T47D (cell line): ENCODE measurements at regions not wholly inside any gene's neighbourhood (a gene's known extent, or its start where the extent isn't known, plus 50 kb on each side); places are given as distances from the start of the nearest gene placed in this dataset.

Source experiments
- DNase-seq, 2 experiments: peaks; one replicate each; pipeline versions ENCODE4 v3.0.0 to v3.0.0-alpha.2; 2011 to 2012; ENCODE audit warnings: low read depth in 1 of 2, low spot score in 1 of 2
- JUND ChIP-seq: IDR thresholded peaks from 2 replicates; pipeline ENCODE4 v1.6.1; 2012; ENCODE audit warnings: low read depth
- in situ Hi-C: cut with HindIII; loops from 2 replicates; pipeline ENCODE4 v1.10.0; 2016; ENCODE audit warnings: low sequenced_read_pairs, low pct_unique_long_range_greater_than_20kb

GRCh38 chr10:8617792-8618191, 563.3 kb downstream of the GATA3 start:
- no peak for DNase-seq
- no peak for TF ChIP-seq JUND
- in situ Hi-C loops, result no loop called here

GRCh38 chr10:8618834-8619233, 564.3 kb downstream of the GATA3 start:
- TF ChIP-seq JUND, result no peak
- no peak for DNase-seq
- in situ Hi-C loops, result no loop called here

- in situ Hi-C loops, result no loop called here
- no peak for TF ChIP-seq JUND
- peak in 1 of 2 experiments; percentile 74 for DNase-seq
Observed at GRCh38 chr10:8628351-8628750, 573.9 kb downstream of the GATA3 start.

GRCh38 chr10:8633909-8634308, 579.4 kb downstream of the GATA3 start:
- in situ Hi-C loops, result no loop called here

GRCh38 chr10:8636371-8636770, 581.9 kb downstream of the GATA3 start:
- in situ Hi-C loops, result no loop called here
- no peak for DNase-seq
- TF ChIP-seq JUND, result no peak

More at GRCh38 chr10:8633909-8634308, 579.4 kb downstream of the GATA3 start:
- TF ChIP-seq JUND, result no peak
- DNase-seq, result no peak

- no peak for DNase-seq
- in situ Hi-C loops, result no loop called here
- TF ChIP-seq JUND, result no peak
Observed at GRCh38 chr10:8637640-8638039, 583.2 kb downstream of the GATA3 start.

GRCh38 chr10:8638088-8638672, 583.7 kb downstream of the GATA3 start:
- in situ Hi-C loops, result no loop called here
- DNase-seq, result no peak
- no peak for TF ChIP-seq JUND

- no peak for TF ChIP-seq JUND
- no peak for DNase-seq
- in situ Hi-C loops, result no loop called here
Observed at GRCh38 chr10:8639486-8640185, 585.1 kb downstream of the GATA3 start.

GRCh38 chr10:8640301-8640700, 585.8 kb downstream of the GATA3 start:
- in situ Hi-C loops, result no loop called here

GRCh38 chr10:8640878-8641277, 586.4 kb downstream of the GATA3 start:
- in situ Hi-C loops, result no loop called here
- no peak for TF ChIP-seq JUND
- no peak for DNase-seq

More at GRCh38 chr10:8640301-8640700, 585.8 kb downstream of the GATA3 start:
- DNase-seq, result no peak
- no peak for TF ChIP-seq JUND

- no peak for DNase-seq
- TF ChIP-seq JUND, result no peak
- in situ Hi-C loops, result no loop called here
Observed at GRCh38 chr10:8656261-8656660, 601.8 kb downstream of the GATA3 start.

GRCh38 chr10:8659982-8660381, 605.5 kb downstream of the GATA3 start:
- DNase-seq, result no peak
- in situ Hi-C loops, result no loop called here

GRCh38 chr10:8661886-8662285, 607.4 kb downstream of the GATA3 start:
- in situ Hi-C loops, result no loop called here
- no peak for DNase-seq
- TF ChIP-seq JUND, result no peak

More at GRCh38 chr10:8659982-8660381, 605.5 kb downstream of the GATA3 start:
- TF ChIP-seq JUND, result no peak
